ENCODE measurements at regions not wholly inside any gene's neighbourhood (a gene's known extent, or its start where the extent isn't known, plus 50 kb on each side); places are given as distances from the start of the nearest gene placed in this dataset.

GRCh38 chr13:53788286-53788685 is 759.7 kb downstream of the OLFM4 start:
- no peaks in the 10 kb centered on the region for H3K9me3 ChIP-seq
- H3K4me1 ChIP-seq = no peaks in the 10 kb centered on the region
- ATAC-seq (no peak), DNase-seq (no peak)
- intact Hi-C loops (cut with DNase I) = no loop called here
- no peaks in the 10 kb centered on the region for H3K27me3 ChIP-seq (ENCODE audit: insufficient read depth in 3 of 3, low read length in 2 of 3)
- WGBS, 3 donors = 41 to 42% (median 42%) methylated on average over 3 of the region's 3 CpGs
- H3K4me3 ChIP-seq = no peak overlapping the region
- no peak for TF ChIP-seq CTCF (IDR thresholded peaks at IDR 0.05)
- no peaks in the 10 kb centered on the region for H3K36me3 ChIP-seq (ENCODE audit: insufficient read depth in 1 of 2, low read depth in 1 of 2)
- H3K27ac ChIP-seq = no peak overlapping the region

- no peaks in the 10 kb centered on the region for H3K36me3 ChIP-seq (ENCODE audit: insufficient read depth in 1 of 2, low read depth in 1 of 2)
- ATAC-seq = no peak
- no peak overlapping the region for H3K27ac ChIP-seq
- 82 to 88% (median 86%) methylated on average over 5 of the region's 5 CpGs for WGBS, 3 donors
- DNase-seq = no peak
- no peaks in the 10 kb centered on the region for H3K4me1 ChIP-seq
- H3K4me3 ChIP-seq = no peak overlapping the region
- intact Hi-C loops (cut with DNase I) = no loop called here
- H3K27me3 ChIP-seq (ENCODE audit: insufficient read depth in 3 of 3, low read length in 2 of 3) = no peaks in the 10 kb centered on the region
- no peaks in the 10 kb centered on the region for H3K9me3 ChIP-seq
- no peak for TF ChIP-seq CTCF (IDR thresholded peaks at IDR 0.05)
Observed at GRCh38 chr13:53800011-53800410, 771.4 kb downstream of the OLFM4 start.

GRCh38 chr13:53807251-53807834 is 778.7 kb downstream of the OLFM4 start:
- 64 to 73% (median 68%) methylated on average over 3 of the region's 3 CpGs for WGBS, 3 donors
- Histone ChIP-seq H3K4me1 (no peaks in the 10 kb centered on the region), H3K4me3 (no peak overlapping the region), H3K27ac (no peak overlapping the region), H3K27me3 (ENCODE audit: insufficient read depth in 3 of 3, low read length in 2 of 3) (no peaks in the 10 kb centered on the region), H3K9me3 (no peaks in the 10 kb centered on the region), H3K36me3 (ENCODE audit: insufficient read depth in 1 of 2, low read depth in 1 of 2) (no peaks in the 10 kb centered on the region)
- intact Hi-C loops (cut with DNase I) = no loop called here
- no peak for TF ChIP-seq CTCF (IDR thresholded peaks at IDR 0.05)
- ATAC-seq (no peak), DNase-seq (no peak)

GRCh38 chr13:53821632-53822031 is 793.0 kb downstream of the OLFM4 start:
- Histone ChIP-seq H3K9me3 (no peaks in the 10 kb centered on the region), H3K27ac (no peak overlapping the region), H3K4me1 (no peaks in the 10 kb centered on the region), H3K27me3 (ENCODE audit: insufficient read depth in 3 of 3, low read length in 2 of 3) (no peaks in the 10 kb centered on the region), H3K36me3 (ENCODE audit: insufficient read depth in 1 of 2, low read depth in 1 of 2) (no peaks in the 10 kb centered on the region), H3K4me3 (no peak overlapping the region)
- ATAC-seq (no peak), DNase-seq (no peak)
- no peak for TF ChIP-seq CTCF (IDR thresholded peaks at IDR 0.05)
- intact Hi-C loops (cut with DNase I) = no loop called here
- WGBS, 3 donors = 51 to 66% (median 52%) methylated on average over 10 of the region's 10 CpGs

- H3K27ac ChIP-seq = no peak overlapping the region
- TF ChIP-seq CTCF (IDR thresholded peaks at IDR 0.05) = no peak
- WGBS, 3 donors = 82 to 86% (median 83%) methylated on average over 5 of the region's 5 CpGs
- ATAC-seq (no peak), DNase-seq (no peak)
- H3K27me3 ChIP-seq (ENCODE audit: insufficient read depth in 3 of 3, low read length in 2 of 3) = no peaks in the 10 kb centered on the region
- H3K9me3 ChIP-seq = no peaks in the 10 kb centered on the region
- intact Hi-C loops (cut with DNase I) = no loop called here
- no peaks in the 10 kb centered on the region for H3K4me1 ChIP-seq
- no peak overlapping the region for H3K4me3 ChIP-seq
- no peaks in the 10 kb centered on the region for H3K36me3 ChIP-seq (ENCODE audit: insufficient read depth in 1 of 2, low read depth in 1 of 2)
Observed at GRCh38 chr13:53822136-53822535, 793.5 kb downstream of the OLFM4 start.

Measured in psoas muscle (tissue), 7 donors.